NCI-H82 treated with DMSO at 0.1 percent for 48 hours (cell line): ENCODE measurements at regions not wholly inside any gene's neighbourhood (a gene's known extent, or its start where the extent isn't known, plus 50 kb on each side); places are given as distances from the start of the nearest gene placed in this dataset.
A peak's percentile ranks its signal among the peaks of the same experiment; 100 is the strongest.

Source experiments
- DNase-seq: peaks from one replicate; lab custom pipeline; 2025; ENCODE audit not compliant: unreplicated experiment; lab: John Stamatoyannopoulos, UW

DNA sequence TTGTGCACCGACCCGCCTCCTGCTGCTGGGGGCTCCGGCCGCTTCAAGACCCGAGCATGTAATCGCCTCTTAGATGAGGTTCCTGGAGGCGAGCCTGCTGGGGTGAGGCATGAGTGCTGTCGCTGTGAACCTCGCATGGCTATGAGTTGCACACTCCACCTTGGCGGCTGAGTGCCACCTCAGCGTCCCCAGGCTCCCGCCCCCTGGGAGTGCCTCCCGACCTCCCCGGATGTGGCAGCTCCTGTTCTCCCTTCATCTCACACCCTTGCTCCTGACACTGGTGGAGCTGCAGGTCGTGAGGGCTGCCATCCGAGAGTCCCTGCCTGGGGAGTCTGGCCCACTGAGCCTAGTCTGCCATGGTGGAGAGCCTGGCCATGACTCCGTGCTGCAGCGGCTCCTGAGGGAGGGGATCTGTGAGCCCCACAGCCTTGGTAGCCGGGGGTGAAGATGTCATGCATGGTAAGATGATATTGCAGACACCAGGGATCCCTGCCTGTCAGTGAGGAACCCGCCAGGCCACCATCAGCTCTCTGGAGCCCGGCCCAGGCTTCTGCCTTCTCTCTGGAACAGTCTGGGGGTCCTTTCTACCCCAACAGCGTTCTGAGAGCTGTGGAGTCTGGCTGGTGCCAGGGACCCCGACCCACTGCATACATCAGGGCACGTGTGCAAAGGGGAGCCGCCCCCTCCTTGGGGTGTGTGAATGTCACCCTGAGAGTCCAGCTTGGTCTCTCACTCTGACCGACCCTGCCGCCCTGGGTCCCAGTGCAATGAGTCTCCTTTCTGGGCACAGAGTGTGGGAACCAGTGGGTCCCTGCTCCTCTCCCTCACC, 61.6 kb upstream of the HS6ST1 start:
- DNase-seq, result no peak

GRCh38 chr2:128380961-128381938, 62.6 kb upstream of the HS6ST1 start:
- no peak for DNase-seq

DNA sequence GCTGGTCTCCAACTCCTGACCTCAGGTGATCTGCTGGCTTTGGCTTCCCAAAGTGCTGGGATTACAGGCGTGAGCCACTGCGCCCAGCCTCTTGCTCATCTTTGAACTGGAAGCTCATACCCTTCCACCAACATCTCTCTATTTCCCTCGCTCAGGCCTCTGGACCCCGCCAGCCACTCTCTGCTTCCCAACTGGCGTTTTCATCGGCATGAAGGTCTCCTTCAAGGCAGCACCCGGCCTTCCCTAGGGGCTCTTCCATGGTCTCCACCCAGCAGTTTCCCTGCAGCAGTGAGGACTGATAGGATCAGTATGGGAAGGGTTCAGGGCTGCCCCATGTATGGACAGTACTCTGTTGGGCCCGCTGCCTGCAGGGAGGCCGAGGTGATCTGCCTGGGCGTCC, 65.8 kb upstream of the HS6ST1 start:
- no peak for DNase-seq

DNA sequence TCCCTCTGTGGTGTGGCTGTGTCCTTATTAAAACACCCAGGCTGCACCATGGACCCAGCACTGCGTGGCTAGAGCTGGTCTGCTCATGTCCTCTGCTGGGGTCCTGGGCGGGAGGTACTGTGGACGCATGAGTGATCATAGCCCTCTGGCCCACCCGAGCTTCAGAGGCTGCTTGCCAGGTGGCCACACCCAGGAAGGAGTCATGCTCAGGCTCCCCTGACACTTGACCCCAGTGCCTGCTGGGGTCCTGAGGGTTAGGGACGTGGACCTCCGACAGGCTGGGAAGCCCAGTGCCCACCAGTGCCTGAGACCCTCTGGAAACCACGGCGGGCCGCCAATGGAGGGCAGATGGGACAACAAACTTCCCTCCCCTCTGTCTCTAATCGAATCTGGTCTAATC, 66.3 kb upstream of the HS6ST1 start:
- no peak for DNase-seq

- DNase-seq, result no peak
These were observed 66.7 kb upstream of the HS6ST1 start for GRCh38 chr2:128385365-128385764.

DNA sequence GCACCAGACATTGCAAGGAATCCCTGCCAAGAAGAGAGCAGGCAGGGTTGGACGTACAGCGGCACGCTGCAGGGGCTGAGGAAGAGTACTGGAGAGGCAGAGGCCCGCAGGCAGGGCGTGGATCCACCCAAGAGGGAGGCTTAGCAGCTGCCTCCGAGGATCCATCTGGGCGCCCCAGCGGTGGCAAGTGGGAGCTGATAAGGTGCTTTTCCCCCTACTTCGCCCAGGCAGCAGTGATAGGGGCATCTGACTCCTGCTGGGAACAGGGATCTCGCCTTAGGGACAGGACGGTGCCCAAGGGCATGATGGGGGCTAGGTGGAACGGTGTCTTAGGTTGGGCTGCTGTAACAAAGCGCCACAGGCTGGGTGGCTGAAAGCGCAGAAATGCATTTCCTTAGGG, 67.4 kb upstream of the HS6ST1 start:
- no peak for DNase-seq

GRCh38 chr2:128388499-128388941, 69.9 kb upstream of the HS6ST1 start:
- DNase-seq, result no peak

- DNase-seq, result no peak
These were observed 70.9 kb upstream of the HS6ST1 start for GRCh38 chr2:128389388-128390086.

DNA sequence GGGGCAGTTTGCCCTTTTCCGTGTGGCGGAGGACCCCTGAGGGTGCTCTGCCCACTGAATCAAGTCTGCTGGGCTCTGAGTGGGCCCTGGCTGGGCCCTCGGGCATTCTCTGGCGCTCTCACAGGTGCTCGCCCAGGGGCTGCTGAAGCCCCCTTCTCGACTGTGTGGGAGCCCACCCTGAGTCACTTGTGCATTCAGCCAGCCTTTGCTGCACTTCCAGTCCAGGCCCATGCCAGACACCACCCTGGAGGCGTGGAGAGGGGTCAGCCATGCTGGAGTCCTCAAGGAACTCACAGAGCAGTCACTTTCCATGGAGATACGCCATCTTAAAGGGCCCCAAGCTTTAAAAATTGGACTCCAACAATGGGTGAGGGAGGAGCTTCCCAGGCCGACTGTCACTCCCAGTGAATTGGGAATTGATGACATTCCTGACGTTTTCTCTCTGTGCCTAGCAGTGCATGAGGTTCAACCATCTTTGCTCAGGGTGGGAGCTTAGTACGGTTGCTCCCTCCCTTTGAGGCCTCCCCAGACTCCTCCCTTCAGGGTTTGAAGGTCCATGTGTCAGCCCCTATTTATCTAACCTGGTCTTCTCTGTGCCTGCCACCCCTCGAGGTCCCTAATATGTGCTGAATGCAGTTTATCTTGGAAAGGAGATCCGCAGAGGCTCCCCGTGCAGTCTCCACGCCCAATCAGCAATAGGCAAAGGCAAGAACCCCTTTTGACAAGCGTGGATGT, 71.8 kb upstream of the HS6ST1 start:
- no peak for DNase-seq

GRCh38 chr2:128390991-128391630, 72.4 kb upstream of the HS6ST1 start:
- no peak for DNase-seq

GRCh38 chr2:128391679-128392078, 73.0 kb upstream of the HS6ST1 start:
- no peak for DNase-seq

- DNase-seq, result no peak
These were observed 73.5 kb upstream of the HS6ST1 start for GRCh38 chr2:128392207-128392606.

DNA sequence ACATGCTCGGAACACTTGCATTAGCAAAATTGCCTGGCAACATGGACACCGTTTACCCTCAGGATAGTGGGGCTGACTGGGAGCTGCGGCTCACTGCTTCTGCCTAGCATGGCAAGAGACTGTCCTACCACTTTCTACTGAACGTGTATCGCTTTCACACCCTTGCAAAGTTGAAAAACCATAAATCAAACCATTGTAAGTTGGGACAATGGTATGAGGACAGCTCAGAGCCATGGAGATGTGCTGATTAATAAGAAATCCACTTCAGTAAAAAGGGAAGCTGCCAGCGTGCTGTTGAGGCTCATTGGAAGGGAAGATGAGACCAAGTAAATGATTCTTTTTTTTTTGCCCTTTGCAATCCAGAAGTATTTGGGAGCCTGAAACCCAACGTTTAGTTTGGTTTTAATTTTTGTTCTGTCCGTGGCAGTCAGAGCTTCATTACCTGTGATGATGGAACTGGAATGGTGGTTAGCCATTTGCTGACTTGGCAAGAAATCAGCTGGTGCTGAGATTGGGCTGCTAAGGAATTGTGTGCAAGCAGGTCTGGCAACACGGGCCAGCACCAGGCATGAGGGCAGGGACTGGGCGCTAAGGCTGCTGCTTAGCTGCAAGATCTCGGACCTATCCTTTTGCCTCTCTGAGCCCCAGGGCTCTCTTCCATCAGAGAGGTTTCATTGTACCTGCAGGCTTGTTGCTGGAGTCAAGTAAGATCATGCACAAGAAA, 75.5 kb upstream of the HS6ST1 start:
- DNase-seq, result no peak

- DNase-seq, result no peak
These were observed 76.5 kb upstream of the HS6ST1 start for GRCh38 chr2:128395196-128395595.

DNA sequence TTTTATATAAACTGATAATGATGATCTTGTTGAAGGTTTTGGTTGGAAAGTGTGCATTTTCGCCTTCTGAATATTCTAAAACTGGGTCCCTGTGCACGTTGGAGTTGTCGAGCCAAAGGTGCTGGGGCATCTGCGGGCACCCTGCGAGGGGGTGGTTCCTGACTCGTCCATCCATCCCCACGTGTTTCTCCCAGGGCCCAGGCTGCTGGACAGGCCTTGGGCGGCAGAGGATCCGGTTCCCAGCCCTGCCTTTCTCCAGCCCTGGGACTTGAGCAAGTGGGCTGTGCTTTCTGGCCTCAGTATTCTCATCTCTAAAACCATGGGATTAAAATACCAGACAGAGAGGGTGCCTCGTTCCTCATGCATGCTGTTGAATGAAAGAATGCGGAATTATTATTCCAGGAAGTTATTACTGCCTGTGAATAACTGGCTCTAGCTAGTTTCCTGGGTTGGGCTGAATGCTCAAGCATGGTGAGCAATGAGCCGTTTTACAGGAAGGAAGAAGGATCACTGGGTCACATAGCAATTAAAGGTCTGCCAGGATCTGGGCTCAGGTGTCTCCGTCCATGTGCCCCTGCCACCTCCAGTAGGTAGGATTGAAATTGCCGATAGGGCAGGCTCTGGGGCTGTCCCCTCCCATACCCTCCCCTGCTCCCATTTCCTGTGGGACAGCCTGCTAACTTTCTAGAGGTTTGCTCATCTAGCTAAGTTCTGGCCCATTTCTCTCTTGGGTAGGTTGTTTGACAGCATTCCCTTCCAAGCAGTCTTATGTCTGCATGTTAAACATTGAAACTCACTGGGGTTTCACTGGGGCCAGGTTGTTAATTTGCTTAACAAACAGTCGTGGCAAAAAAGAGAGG, 77.2 kb upstream of the HS6ST1 start:
- DNase-seq, result no peak

GRCh38 chr2:128396500-128396891, 77.8 kb upstream of the HS6ST1 start:
- peak; percentile 74 for DNase-seq

DNA sequence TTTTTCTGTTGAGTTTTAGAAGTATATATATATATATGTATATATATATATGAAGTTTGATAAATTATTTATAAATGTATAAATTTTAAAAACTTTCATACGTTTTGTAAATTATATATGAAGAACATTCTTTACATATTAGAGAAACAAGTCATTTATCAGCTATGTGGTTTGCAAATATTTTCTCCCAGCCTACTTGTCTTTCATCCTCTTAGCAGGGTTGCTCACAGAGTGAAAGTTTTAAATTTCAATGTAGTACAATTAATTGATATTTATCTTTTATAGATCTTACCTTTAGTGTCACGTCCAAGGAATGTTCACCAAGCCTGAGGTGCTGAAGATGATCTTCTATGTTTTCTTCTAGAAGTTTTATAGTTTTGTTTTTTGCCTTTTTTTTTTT, 78.3 kb upstream of the HS6ST1 start:
- no peak for DNase-seq

DNA sequence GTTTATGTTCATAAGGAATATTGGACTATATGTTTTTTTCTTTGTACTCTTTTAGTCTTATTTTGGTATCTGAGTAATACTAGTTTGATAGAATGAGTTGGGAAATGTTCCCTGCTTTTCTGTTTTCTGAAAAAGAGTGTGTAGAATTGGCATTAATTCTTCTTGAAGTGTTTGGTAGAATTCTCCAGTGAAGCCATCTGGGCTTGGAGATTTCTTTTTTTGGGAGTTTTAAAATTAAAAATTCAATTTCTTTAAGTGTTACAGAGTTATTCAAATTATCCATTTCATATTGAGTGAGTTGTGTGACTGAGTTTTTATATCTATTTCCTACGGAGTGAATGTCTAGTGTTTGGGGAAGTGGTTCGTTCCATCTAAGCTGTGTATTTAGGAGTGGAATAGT, 80.6 kb upstream of the HS6ST1 start:
- no peak for DNase-seq
